Transverse colon (tissue), 4 donors: ENCODE measurements at regions not wholly inside any gene's neighbourhood (a gene's known extent, or its start where the extent isn't known, plus 50 kb on each side); places are given as distances from the start of the nearest gene placed in this dataset.

Source experiments
- CTCF ChIP-seq, 5 experiments: fragments of 200-600 bp in 3 of 5; fragments of 450-650 bp in 2 of 5; sonication (generic) in 3 of 5; IDR thresholded peaks; 1 replicate in 2 of 5; 2 replicates in 3 of 5; pipeline ENCODE4 v1.5.1; 2016 to 2017; ENCODE audit warnings: antibody characterized with exemption in 5 of 5, inconsistent platforms in 3 of 5, mild to moderate bottlenecking in 2 of 5, moderate library complexity in 1 of 5
- POLR2A ChIP-seq: fragments of 450-650 bp; IDR thresholded peaks from one replicate; pipeline ENCODE4 v1.6.1; 2016; ENCODE audit warnings: antibody characterized with exemption, mild to moderate bottlenecking, moderate library complexity
- POLR2AphosphoS5 ChIP-seq, 3 donors: sonication (generic); formaldehyde crosslinking; IDR thresholded peaks; one replicate each; pipeline ENCODE4 v1.6.1; 2016; ENCODE audit warnings: antibody characterized with exemption in 3 of 3

GRCh38 chr20:61118429-61119224, 133.4 kb upstream of the CDH4 start:
- TF ChIP-seq CTCF (IDR thresholded peaks at IDR 0.05) (no peak), POLR2AphosphoS5 (IDR thresholded peaks at IDR 0.05) (no peak), POLR2A (no peak)
